CD14-positive monocyte (primary cell): ENCODE measurements at regions not wholly inside any gene's neighbourhood (a gene's known extent, or its start where the extent isn't known, plus 50 kb on each side); places are given as distances from the start of the nearest gene placed in this dataset.

Source experiments
- DNase-seq, 3 donors: peaks; one replicate each; pipeline ENCODE4 v3.0.0-alpha.2; 2011 to 2022
- H2AFZ ChIP-seq: 2 replicates; pipeline ENCODE4 v1.6.0; 2012; ENCODE audit warnings: mild to moderate bottlenecking, low read depth, low read length, inconsistent platforms; ENCODE audit not compliant: insufficient read depth, poor library complexity, severe bottlenecking
- H3K27ac ChIP-seq, 2 donors: 1 replicate in 1 of 2; 2 replicates in 1 of 2; pipeline ENCODE4 v1.5.1; 2012 to 2013; ENCODE audit warnings: low read length in 2 of 2, control low read depth in 1 of 2, inconsistent platforms in 1 of 2, low read depth in 1 of 2, mild to moderate bottlenecking in 1 of 2
- H3K27me3 ChIP-seq, 2 donors: one replicate each; pipeline versions ENCODE4 v1.6.0 to v1.6.1; 2011 to 2013; ENCODE audit warnings: low read length in 2 of 2; ENCODE audit not compliant: control insufficient read depth in 2 of 2, insufficient read depth in 2 of 2
- H3K36me3 ChIP-seq, 2 donors: replicated peaks in 1 of 2; 1 replicate in 1 of 2; 2 replicates in 1 of 2; pipeline versions ENCODE4 v1.5.1 to v1.6.1; 2012 to 2013; ENCODE audit warnings: low read length in 2 of 2, control low read depth in 1 of 2, inconsistent platforms in 1 of 2, mild to moderate bottlenecking in 1 of 2; ENCODE audit not compliant: insufficient read depth in 2 of 2, control insufficient read depth in 1 of 2
- H3K4me1 ChIP-seq, 2 donors: 1 replicate in 1 of 2; 2 replicates in 1 of 2; pipeline versions ENCODE4 v1.5.1 to v1.6.1; 2012 to 2013; ENCODE audit warnings: low read length in 2 of 2, control low read depth in 1 of 2, inconsistent platforms in 1 of 2, mild to moderate bottlenecking in 1 of 2, moderate library complexity in 1 of 2; ENCODE audit not compliant: insufficient read depth in 2 of 2, control insufficient read depth in 1 of 2
- H3K4me2 ChIP-seq: replicated peaks from 2 replicates; pipeline ENCODE3; 2012; ENCODE audit warnings: low read length, moderate library complexity, mild to moderate bottlenecking; ENCODE audit not compliant: poor library complexity, severe bottlenecking; ENCODE audit errors: extremely low read depth
- H3K4me3 ChIP-seq, 3 experiments: fragments of 200-600 bp in 1 of 3; sonication (generic) in 1 of 3; replicated peaks in 1 of 3; 1 replicate in 2 of 3; 2 replicates in 1 of 3; pipeline ENCODE4 v1.5.1; 2011 to 2013; ENCODE audit warnings: low read length in 3 of 3, mild to moderate bottlenecking in 3 of 3, control low read depth in 2 of 3, low read depth in 2 of 3, inconsistent platforms in 1 of 3, moderate library complexity in 1 of 3
- H3K79me2 ChIP-seq: 2 replicates; pipeline ENCODE4 v1.6.0; 2012; ENCODE audit warnings: mild to moderate bottlenecking, control low read depth, inconsistent platforms, low read length, moderate library complexity; ENCODE audit not compliant: insufficient read depth
- H3K9ac ChIP-seq: 2 replicates; pipeline ENCODE4 v1.6.0; 2017; ENCODE audit warnings: low read length, mild to moderate bottlenecking; ENCODE audit not compliant: insufficient read depth, poor library complexity, severe bottlenecking
- H3K9me3 ChIP-seq, 2 donors: replicated peaks in 1 of 2; 1 replicate in 1 of 2; 2 replicates in 1 of 2; pipeline versions ENCODE4 v1.5.1 to v1.6.1; 2012 to 2013; ENCODE audit warnings: low read length in 2 of 2, control low read depth in 1 of 2; ENCODE audit not compliant: control insufficient read depth in 1 of 2, insufficient read depth in 1 of 2
- H4K20me1 ChIP-seq: 2 replicates; pipeline ENCODE4 v1.6.0; 2012; ENCODE audit warnings: mild to moderate bottlenecking, low read length, control low read depth, moderate library complexity; ENCODE audit not compliant: insufficient read depth
- H3K27ac Mint-ChIP-seq, 7 donors: one replicate each; pipeline ENCODE4 v1.8.0; 2020; ENCODE audit warnings: mild to moderate bottlenecking in 7 of 7, mixed read lengths in 7 of 7, moderate library complexity in 6 of 7, inconsistent platforms in 2 of 7
- H3K27me3 Mint-ChIP-seq, 3 donors: one replicate each; pipeline ENCODE4 v1.8.0; 2021 to 2022; ENCODE audit warnings: low read depth in 3 of 3, mild to moderate bottlenecking in 3 of 3, mixed read lengths in 3 of 3, moderate library complexity in 3 of 3, inconsistent platforms in 1 of 3
- H3K36me3 Mint-ChIP-seq, 2 donors: one replicate each; pipeline ENCODE4 v1.8.0; 2020; ENCODE audit warnings: mixed read lengths in 2 of 2, inconsistent platforms in 1 of 2, mild to moderate bottlenecking in 1 of 2
- H3K4me1 Mint-ChIP-seq: one replicate; pipeline ENCODE4 v1.8.0; 2020; ENCODE audit warnings: mild to moderate bottlenecking, mixed read lengths
- H3K4me3 Mint-ChIP-seq, 2 donors: one replicate each; pipeline ENCODE4 v1.8.0; 2020; ENCODE audit warnings: mild to moderate bottlenecking in 2 of 2, mixed read lengths in 2 of 2, moderate library complexity in 1 of 2
- H3K9me3 Mint-ChIP-seq, 7 donors: one replicate each; pipeline ENCODE4 v1.8.0; 2020 to 2022; ENCODE audit warnings: mixed read lengths in 7 of 7, mild to moderate bottlenecking in 6 of 7, moderate library complexity in 6 of 7, inconsistent platforms in 2 of 7
- WGBS: methylation state at CpG from one replicate; pipeline ENCODE4 v1.1.5; 2013; ENCODE audit warnings: missing lambda C conversion rate; ENCODE audit not compliant: insufficient coverage; 5-methylcytosine and 5-hydroxymethylcytosine counted together
- intact Hi-C, 2 donors: fragments of 100-400 bp; cut with micrococcal nuclease; formaldehyde crosslinking; loops; one replicate each; pipeline versions ENCODE4 v1.15.0 to v1.15.1; 2023
- TF ChIP-seq, protein P1 (sequence below): fragments of 200-600 bp; IDR thresholded peaks from one replicate; pipeline ENCODE4 v1.8.0; 2022; ENCODE audit warnings: antibody characterized with exemption, mild to moderate bottlenecking

- TF ChIP-seq, protein P1, sequence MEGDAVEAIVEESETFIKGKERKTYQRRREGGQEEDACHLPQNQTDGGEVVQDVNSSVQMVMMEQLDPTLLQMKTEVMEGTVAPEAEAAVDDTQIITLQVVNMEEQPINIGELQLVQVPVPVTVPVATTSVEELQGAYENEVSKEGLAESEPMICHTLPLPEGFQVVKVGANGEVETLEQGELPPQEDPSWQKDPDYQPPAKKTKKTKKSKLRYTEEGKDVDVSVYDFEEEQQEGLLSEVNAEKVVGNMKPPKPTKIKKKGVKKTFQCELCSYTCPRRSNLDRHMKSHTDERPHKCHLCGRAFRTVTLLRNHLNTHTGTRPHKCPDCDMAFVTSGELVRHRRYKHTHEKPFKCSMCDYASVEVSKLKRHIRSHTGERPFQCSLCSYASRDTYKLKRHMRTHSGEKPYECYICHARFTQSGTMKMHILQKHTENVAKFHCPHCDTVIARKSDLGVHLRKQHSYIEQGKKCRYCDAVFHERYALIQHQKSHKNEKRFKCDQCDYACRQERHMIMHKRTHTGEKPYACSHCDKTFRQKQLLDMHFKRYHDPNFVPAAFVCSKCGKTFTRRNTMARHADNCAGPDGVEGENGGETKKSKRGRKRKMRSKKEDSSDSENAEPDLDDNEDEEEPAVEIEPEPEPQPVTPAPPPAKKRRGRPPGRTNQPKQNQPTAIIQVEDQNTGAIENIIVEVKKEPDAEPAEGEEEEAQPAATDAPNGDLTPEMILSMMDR = no peak
- H3K36me3 Mint-ChIP-seq = no peaks in the 10 kb centered on the region
- peaks cover 2 to 8% (median 4%) of the 10 kb centered on the region in 3 donors for H3K27me3 Mint-ChIP-seq
- Histone ChIP-seq H3K4me3 (no peak overlapping the region), H3K27me3 (no peaks in the 10 kb centered on the region), H3K27ac (no peak overlapping the region), H3K4me1 (no peaks in the 10 kb centered on the region), H2AFZ (no peak overlapping the region), H4K20me1 (no peaks in the 10 kb centered on the region), H3K79me2 (no peaks in the 10 kb centered on the region), H3K4me2 (no peak overlapping the region), H3K36me3 (no peaks in the 10 kb centered on the region), H3K9me3 (no peaks in the 10 kb centered on the region), H3K9ac (no peak overlapping the region)
- WGBS = 62% methylated on average over 6 of the region's 8 CpGs
- no peak overlapping the region for H3K4me3 Mint-ChIP-seq
- peaks cover 0 to 5% (median 1%) of the 10 kb centered on the region in 7 donors for H3K9me3 Mint-ChIP-seq
- intact Hi-C loops = no loop called here
- DNase-seq = no peak
- no peaks in the 10 kb centered on the region for H3K4me1 Mint-ChIP-seq
- no peak overlapping the region for H3K27ac Mint-ChIP-seq
Observed at GRCh38 chr2:235168174-235168979, 216.6 kb downstream of the SH3BP4 start.

DNA sequence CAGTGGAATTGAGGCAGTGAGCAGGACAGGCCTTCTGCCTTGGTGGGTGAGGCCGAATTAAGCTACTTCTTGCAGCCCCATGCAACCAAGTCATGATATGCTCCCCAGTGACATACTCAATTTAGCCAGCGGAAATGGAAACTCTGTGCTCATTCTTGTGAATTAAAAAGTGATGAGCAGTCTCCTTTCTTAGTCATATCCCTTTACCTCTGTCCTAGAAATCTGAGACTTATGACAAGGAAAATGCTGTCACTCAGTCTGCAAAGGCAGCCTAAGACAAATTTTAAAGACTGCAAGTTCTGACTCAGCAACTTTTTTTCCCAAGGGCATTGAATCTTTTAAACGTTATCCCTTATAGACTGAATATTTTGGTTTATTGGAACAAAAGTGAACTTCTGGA lies 218.2 kb downstream of the SH3BP4 start:
- no peak overlapping the region for H3K9ac ChIP-seq
- Mint-ChIP-seq H3K27ac (no peak overlapping the region), H3K4me1 (no peaks in the 10 kb centered on the region), H3K9me3 (peaks cover 0 to 3% (median 2%) of the 10 kb centered on the region in 7 donors), H3K4me3 (no peak overlapping the region), H3K36me3 (no peaks in the 10 kb centered on the region), H3K27me3 (peaks cover 2 to 8% (median 4%) of the 10 kb centered on the region in 3 donors)
- intact Hi-C loops = no loop called here
- 100% methylated on average over 1 of the region's 3 CpGs for WGBS
- no peaks in the 10 kb centered on the region for H3K36me3 ChIP-seq
- no peaks in the 10 kb centered on the region for H3K27me3 ChIP-seq
- H4K20me1 ChIP-seq = no peaks in the 10 kb centered on the region
- H3K27ac ChIP-seq = no peak overlapping the region
- H3K79me2 ChIP-seq = no peaks in the 10 kb centered on the region
- TF ChIP-seq, protein P1 = no peak
- H3K4me3 ChIP-seq = no peak overlapping the region
- H3K4me1 ChIP-seq = no peaks in the 10 kb centered on the region
- no peaks in the 10 kb centered on the region for H3K9me3 ChIP-seq
- DNase-seq = no peak
- no peak overlapping the region for H3K4me2 ChIP-seq
- no peak overlapping the region for H2AFZ ChIP-seq
